ENCODE measurements at regions not wholly inside any gene's neighbourhood (a gene's known extent, or its start where the extent isn't known, plus 50 kb on each side); places are given as distances from the start of the nearest gene placed in this dataset.

- TF ChIP-seq CTCF (IDR thresholded peaks at IDR 0.05 in 8 of 11, conservative IDR thresholded peaks at IDR 0.05 in 3 of 11) (no peak), POLR2A (IDR thresholded peaks at IDR 0.05) (no peak)
Observed at GRCh38 chr5:60546207-60546606, 153.8 kb downstream of the DEPDC1B start.

Measured in spleen (tissue), 7 donors.